Pancreas (tissue), 10 donors: ENCODE measurements at regions not wholly inside any gene's neighbourhood (a gene's known extent, or its start where the extent isn't known, plus 50 kb on each side); places are given as distances from the start of the nearest gene placed in this dataset.

Source experiments
- ATAC-seq, 4 donors: fragments of 200-7000 bp; cut with Tn5 transposase; one replicate each; pipeline versions ENCODE4 v1.8.0 to v1.9.1; 2020; ENCODE audit warnings: mild to moderate bottlenecking in 4 of 4, moderate library complexity in 4 of 4
- DNase-seq, 6 donors: peaks; one replicate each; pipeline ENCODE4 v3.0.0-alpha.2; 2020
- FAIRE-seq: peaks from 2 replicates; lab custom pipeline; 2012; peaks lifted over from hg19 to GRCh38; lab: Jason Lieb, UNC
- H3K27ac ChIP-seq, 4 donors: fragments of 200-600 bp; sonication (generic); 1 replicate in 3 of 4; 2 replicates in 1 of 4; pipeline versions ENCODE4 v1.5.0 to v1.8.0; 2020
- H3K27me3 ChIP-seq, 4 donors: fragments of 200-600 bp; one replicate each; pipeline ENCODE4 v1.8.0; 2021
- H3K36me3 ChIP-seq, 3 donors: fragments of 200-600 bp; sonication (generic) in 1 of 3; one replicate each; pipeline versions ENCODE4 v1.5.0 to v1.8.0; 2020 to 2021
- H3K4me1 ChIP-seq, 3 donors: fragments of 200-600 bp; one replicate each; pipeline ENCODE4 v1.8.0; 2021
- H3K4me3 ChIP-seq, 4 donors: fragments of 200-600 bp; sonication (generic) in 2 of 4; one replicate each; pipeline versions ENCODE4 v1.5.0 to v1.8.0; 2020 to 2021
- H3K9me3 ChIP-seq, 4 donors: fragments of 200-600 bp; one replicate each; pipeline ENCODE4 v1.8.0; 2021
- CTCF ChIP-seq, 4 donors: fragments of 200-600 bp; sonication (generic) in 3 of 4; IDR thresholded peaks; one replicate each; pipeline versions ENCODE4 v1.5.0 to v1.8.0; 2021; ENCODE audit warnings: antibody characterized with exemption in 4 of 4
- WGBS, 2 donors: extraction: QIAGEN DNeasy Blood & Tissue Kit; methylation state at CpG; one replicate each; pipeline ENCODE4 v1.1.7; 2013; 5-methylcytosine and 5-hydroxymethylcytosine counted together
- intact Hi-C, 3 donors: fragments of 100-400 bp; cut with DNase I; formaldehyde crosslinking; loops; one replicate each; pipeline versions ENCODE4 v1.11.1 to v1.14.2; 2022
- donor health status: healthy with polysubstance abuse.
- donor health status: DM: no; HTN: no; CAD: no; lungs with moderate emphysema.
- donor health status: DM: no; HTN: no; CAD: no.
- donor health status: control.
- donor health status: control.
- donor health status: Bipolar disorder and iron deficiency.
- donor health status: DM: yes; HTN: yes; CAD: no.
- donor health status: DM: no; HTN: no; CAD: no.
- donor health status: DM: no; HTN: no; CAD: no.
- donor health status: DM: yes; HTN: yes; CAD: no.

GRCh38 chr2:217732992-217733391 lies 269.8 kb downstream of the TNS1 start:
- Histone ChIP-seq H3K27me3 (no peaks in the 10 kb centered on the region), H3K36me3 (no peaks in the 10 kb centered on the region), H3K4me1 (no peaks in the 10 kb centered on the region), H3K27ac (no peak overlapping the region), H3K9me3 (no peaks in the 10 kb centered on the region), H3K4me3 (no peak overlapping the region)
- FAIRE-seq = no peak
- peak in 3 of 4 donors; percentile 40 to 63 (median 48) for ATAC-seq
- no peak for DNase-seq
- 78 to 82% methylated on average over 3 of the region's 3 CpGs for WGBS, 2 donors
- no peak for TF ChIP-seq CTCF (IDR thresholded peaks at IDR 0.05)
- intact Hi-C loops = no loop called here

- no peak overlapping the region for H3K27ac ChIP-seq
- WGBS, 2 donors = 79 to 91% methylated on average over 2 of the region's 2 CpGs
- no peak for ATAC-seq
- no peak for FAIRE-seq
- no peaks in the 10 kb centered on the region for H3K9me3 ChIP-seq
- no peak overlapping the region for H3K4me3 ChIP-seq
- intact Hi-C loops = no loop called here
- no peaks in the 10 kb centered on the region for H3K4me1 ChIP-seq
- no peak for TF ChIP-seq CTCF (IDR thresholded peaks at IDR 0.05)
- no peaks in the 10 kb centered on the region for H3K27me3 ChIP-seq
- DNase-seq = no peak
- H3K36me3 ChIP-seq = no peaks in the 10 kb centered on the region
Measured at GRCh38 chr2:217731805-217732204, 271.0 kb downstream of the TNS1 start.

- no peaks in the 10 kb centered on the region for H3K27me3 ChIP-seq
- ATAC-seq (no peak), DNase-seq (no peak), FAIRE-seq (no peak)
- no peaks in the 10 kb centered on the region for H3K36me3 ChIP-seq
- TF ChIP-seq CTCF (IDR thresholded peaks at IDR 0.05) = no peak
- no peaks in the 10 kb centered on the region for H3K9me3 ChIP-seq
- H3K27ac ChIP-seq = no peak overlapping the region
- WGBS, 2 donors = 65% methylated on average over 5 of the region's 5 CpGs
- H3K4me3 ChIP-seq = no peak overlapping the region
- no peaks in the 10 kb centered on the region for H3K4me1 ChIP-seq
- intact Hi-C loops = no loop called here
Measured at GRCh38 chr2:217729421-217730053, 273.3 kb downstream of the TNS1 start.

GRCh38 chr2:217727801-217728200 lies 275.0 kb downstream of the TNS1 start:
- Histone ChIP-seq H3K4me3 (no peak overlapping the region), H3K4me1 (no peaks in the 10 kb centered on the region), H3K36me3 (no peaks in the 10 kb centered on the region), H3K27me3 (no peaks in the 10 kb centered on the region), H3K27ac (no peak overlapping the region), H3K9me3 (no peaks in the 10 kb centered on the region)
- DNase-seq (no peak), FAIRE-seq (no peak), ATAC-seq (no peak)
- TF ChIP-seq CTCF (IDR thresholded peaks at IDR 0.05) = no peak
- intact Hi-C loops = no loop called here
- WGBS, 2 donors = 94 to 98% methylated on average over 7 of the region's 7 CpGs

GRCh38 chr2:217725409-217725808 lies 277.4 kb downstream of the TNS1 start:
- Histone ChIP-seq H3K4me1 (no peaks in the 10 kb centered on the region), H3K9me3 (no peaks in the 10 kb centered on the region), H3K4me3 (no peak overlapping the region), H3K27ac (no peak overlapping the region), H3K36me3 (no peaks in the 10 kb centered on the region), H3K27me3 (no peaks in the 10 kb centered on the region)
- DNase-seq = no peak
- TF ChIP-seq CTCF (IDR thresholded peaks at IDR 0.05) = no peak
- WGBS, 2 donors = 93 to 97% methylated on average over 4 of the region's 4 CpGs
- intact Hi-C loops = no loop called here
- no peak for ATAC-seq
- FAIRE-seq = no peak
